T-cell (primary cell): ENCODE measurements at regions not wholly inside any gene's neighbourhood (a gene's known extent, or its start where the extent isn't known, plus 50 kb on each side); places are given as distances from the start of the nearest gene placed in this dataset.

Experiments
- ATAC-seq, 4 experiments: fragments of 200-7000 bp in 3 of 4; fragments of 150-1000 bp in 1 of 4; cut with Tn5 transposase; replicated peaks in 1 of 4; 1 replicate in 3 of 4; 2 replicates in 1 of 4; pipeline ENCODE4 v1.10.0; 2021; ENCODE audit warnings: moderate library complexity in 3 of 4, mild to moderate bottlenecking in 2 of 4, moderate number of reproducible peaks in 1 of 4
- CTCF ChIA-PET, 2 donors: fragments of 300-600 bp; sonication (Branson Sonifier 250); formaldehyde crosslinking; loops; one replicate each; lab custom pipeline; 2022; ENCODE audit warnings: antibody characterized with exemption in 2 of 2; lab: Charles Lee
- POLR2A ChIA-PET, 2 donors: fragments of 300-600 bp; sonication (Branson Sonifier 250); formaldehyde crosslinking; loops; one replicate each; lab custom pipeline; 2022; ENCODE audit warnings: antibody characterized with exemption in 2 of 2; lab: Charles Lee
- DNase-seq, 35 experiments: peaks; one replicate each; pipeline versions ENCODE4 v3.0.0 to v3.0.0-alpha.2; 2013 to 2023
- H3K27ac ChIP-seq: one replicate; pipeline ENCODE4 v1.5.1; 2013; ENCODE audit warnings: low read length
- H3K27me3 ChIP-seq, 2 experiments: replicated peaks in 1 of 2; 1 replicate in 1 of 2; 2 replicates in 1 of 2; pipeline versions ENCODE4 v1.6.1 to v1.7.0; 2013; ENCODE audit warnings: low read length in 1 of 2, mixed read lengths in 1 of 2; ENCODE audit not compliant: control insufficient read depth in 2 of 2, insufficient read depth in 2 of 2; ENCODE audit errors: extremely low read depth in 1 of 2
- H3K36me3 ChIP-seq, 2 donors: 1 replicate in 1 of 2; 2 replicates in 1 of 2; pipeline versions ENCODE4 v1.6.1 to v1.7.0; 2013; ENCODE audit warnings: low read length in 1 of 2; ENCODE audit not compliant: control insufficient read depth in 2 of 2, insufficient read depth in 1 of 2; ENCODE audit errors: extremely low read depth in 1 of 2
- H3K4me1 ChIP-seq, 2 experiments: 1 replicate in 1 of 2; 2 replicates in 1 of 2; pipeline versions ENCODE4 v1.6.1 to v1.7.0; 2013; ENCODE audit warnings: low read length in 2 of 2, mixed read lengths in 1 of 2; ENCODE audit not compliant: insufficient read depth in 2 of 2, control insufficient read depth in 1 of 2; ENCODE audit errors: extremely low read depth in 1 of 2
- H3K4me3 ChIP-seq, 2 donors: 1 replicate in 1 of 2; 2 replicates in 1 of 2; pipeline versions ENCODE4 v1.5.1 to v1.7.0; 2013; ENCODE audit warnings: mild to moderate bottlenecking in 2 of 2, low read length in 1 of 2, moderate library complexity in 1 of 2; ENCODE audit not compliant: control insufficient read depth in 1 of 2; ENCODE audit errors: extremely low read depth in 1 of 2
- H3K9me3 ChIP-seq: 2 replicates; pipeline ENCODE4 v1.7.0; 2013
- H3K27ac Mint-ChIP-seq, 2 donors: one replicate each; pipeline ENCODE4 v1.8.0; 2020 to 2021; ENCODE audit warnings: mild to moderate bottlenecking in 2 of 2, mixed read lengths in 2 of 2
- H3K27me3 Mint-ChIP-seq, 2 donors: one replicate each; pipeline ENCODE4 v1.8.0; 2021 to 2022; ENCODE audit warnings: mixed read lengths in 2 of 2
- H3K36me3 Mint-ChIP-seq: one replicate; pipeline ENCODE4 v1.8.0; 2021; ENCODE audit warnings: mixed read lengths
- H3K4me1 Mint-ChIP-seq, 3 donors: one replicate each; pipeline ENCODE4 v1.8.0; 2020 to 2022; ENCODE audit warnings: mixed read lengths in 3 of 3, mild to moderate bottlenecking in 1 of 3
- H3K4me3 Mint-ChIP-seq, 3 donors: one replicate each; pipeline ENCODE4 v1.8.0; 2020 to 2022; ENCODE audit warnings: mild to moderate bottlenecking in 3 of 3, mixed read lengths in 3 of 3, moderate library complexity in 3 of 3
- H3K9me3 Mint-ChIP-seq, 3 donors: one replicate each; pipeline ENCODE4 v1.8.0; 2020 to 2022; ENCODE audit warnings: mixed read lengths in 3 of 3
- WGBS: methylation state at CpG from one replicate; pipeline ENCODE4 v1.1.5; 2013; ENCODE audit warnings: missing lambda C conversion rate; ENCODE audit not compliant: insufficient coverage; 5-methylcytosine and 5-hydroxymethylcytosine counted together

- no peaks in the 10 kb centered on the region for H3K9me3 ChIP-seq
- no peak overlapping the region for H3K27ac ChIP-seq
- no peaks in the 10 kb centered on the region for H3K4me1 ChIP-seq
- no peaks in the 10 kb centered on the region for H3K27me3 ChIP-seq
- H3K4me3 Mint-ChIP-seq: no peak overlapping the region
- ChIA-PET POLR2A (no interaction called here), CTCF (no interaction called here)
- ATAC-seq: no peak
- no peak overlapping the region for H3K4me3 ChIP-seq
- no peaks in the 10 kb centered on the region for H3K27me3 Mint-ChIP-seq
- H3K9me3 Mint-ChIP-seq: peaks cover 7 to 21% (median 9%) of the 10 kb centered on the region in 3 donors
- no peaks in the 10 kb centered on the region for H3K36me3 ChIP-seq
- H3K27ac Mint-ChIP-seq: no peak overlapping the region
- DNase-seq: no peak
- no peaks in the 10 kb centered on the region for H3K4me1 Mint-ChIP-seq
- WGBS: no CpG with 5 or more reads among the region's 2 CpGs
- no peaks in the 10 kb centered on the region for H3K36me3 Mint-ChIP-seq
These were observed 150.2 kb downstream of the CDC14C start for GRCh38 chr7:49074538-49074937.

GRCh38 chr7:49080896-49081475 is 156.6 kb downstream of the CDC14C start:
- Histone ChIP-seq H3K27ac (no peak overlapping the region), H3K4me3 (no peak overlapping the region), H3K27me3 (no peaks in the 10 kb centered on the region), H3K9me3 (no peaks in the 10 kb centered on the region), H3K4me1 (no peaks in the 10 kb centered on the region), H3K36me3 (no peaks in the 10 kb centered on the region)
- no peak overlapping the region for H3K4me3 Mint-ChIP-seq
- H3K27ac Mint-ChIP-seq: no peak overlapping the region
- H3K9me3 Mint-ChIP-seq: peaks cover 6 to 16% (median 14%) of the 10 kb centered on the region in 3 donors
- ATAC-seq (no peak), DNase-seq (no peak)
- no peaks in the 10 kb centered on the region for H3K36me3 Mint-ChIP-seq
- ChIA-PET POLR2A (no interaction called here), CTCF (no interaction called here)
- no peaks in the 10 kb centered on the region for H3K27me3 Mint-ChIP-seq
- WGBS: 45% methylated on average over 1 of the region's 2 CpGs
- no peaks in the 10 kb centered on the region for H3K4me1 Mint-ChIP-seq

GRCh38 chr7:49088017-49088416 is 163.7 kb downstream of the CDC14C start:
- Histone ChIP-seq H3K4me3 (no peak overlapping the region), H3K27ac (no peak overlapping the region), H3K4me1 (no peaks in the 10 kb centered on the region), H3K9me3 (no peaks in the 10 kb centered on the region), H3K36me3 (no peaks in the 10 kb centered on the region), H3K27me3 (peaks cover 0 to 2% of the 10 kb centered on the region in 2 experiments)
- Mint-ChIP-seq H3K9me3 (peaks cover 0 to 4% (median 2%) of the 10 kb centered on the region in 3 donors), H3K36me3 (no peaks in the 10 kb centered on the region), H3K27me3 (no peaks in the 10 kb centered on the region), H3K4me1 (no peaks in the 10 kb centered on the region), H3K27ac (no peak overlapping the region), H3K4me3 (no peak overlapping the region)
- POLR2A ChIA-PET: no interaction called here
- no peak for ATAC-seq
- DNase-seq: no peak
- CTCF ChIA-PET: no interaction called here

- no peak overlapping the region for H3K4me3 Mint-ChIP-seq
- H3K27me3 Mint-ChIP-seq: no peaks in the 10 kb centered on the region
- no peaks in the 10 kb centered on the region for H3K4me1 Mint-ChIP-seq
- ATAC-seq (no peak), DNase-seq (no peak)
- H3K4me3 ChIP-seq: no peak overlapping the region
- H3K36me3 ChIP-seq: no peaks in the 10 kb centered on the region
- no peaks in the 10 kb centered on the region for H3K36me3 Mint-ChIP-seq
- H3K27me3 ChIP-seq: peaks cover 0 to 2% of the 10 kb centered on the region in 2 experiments
- H3K27ac Mint-ChIP-seq: no peak overlapping the region
- H3K27ac ChIP-seq: no peak overlapping the region
- no peaks in the 10 kb centered on the region for H3K9me3 ChIP-seq
- no peaks in the 10 kb centered on the region for H3K4me1 ChIP-seq
- peaks cover 0 to 4% (median 2%) of the 10 kb centered on the region in 3 donors for H3K9me3 Mint-ChIP-seq
- CTCF ChIA-PET: no interaction called here
- POLR2A ChIA-PET: no interaction called here
- WGBS: no CpG with 5 or more reads among the region's 2 CpGs
These were observed 165.4 kb downstream of the CDC14C start for GRCh38 chr7:49089717-49090116.

GRCh38 chr7:49091089-49091488 is 166.7 kb downstream of the CDC14C start:
- Mint-ChIP-seq H3K27ac (no peak overlapping the region), H3K36me3 (no peaks in the 10 kb centered on the region), H3K9me3 (peaks cover 0 to 4% (median 0%) of the 10 kb centered on the region in 3 donors), H3K4me3 (no peak overlapping the region), H3K27me3 (no peaks in the 10 kb centered on the region), H3K4me1 (no peaks in the 10 kb centered on the region)
- DNase-seq (no peak), ATAC-seq (no peak)
- Histone ChIP-seq H3K9me3 (no peaks in the 10 kb centered on the region), H3K27me3 (peaks cover 0 to 2% of the 10 kb centered on the region in 2 experiments), H3K4me3 (no peak overlapping the region), H3K27ac (no peak overlapping the region), H3K4me1 (no peaks in the 10 kb centered on the region), H3K36me3 (no peaks in the 10 kb centered on the region)
- ChIA-PET CTCF (no interaction called here), POLR2A (no interaction called here)
- 40% methylated on average over 1 of the region's 3 CpGs for WGBS

- Mint-ChIP-seq H3K4me3 (no peak overlapping the region), H3K36me3 (no peaks in the 10 kb centered on the region), H3K27me3 (no peaks in the 10 kb centered on the region), H3K9me3 (peaks cover 0 to 4% (median 0%) of the 10 kb centered on the region in 3 donors), H3K27ac (no peak overlapping the region), H3K4me1 (no peaks in the 10 kb centered on the region)
- Histone ChIP-seq H3K36me3 (no peaks in the 10 kb centered on the region), H3K27ac (no peak overlapping the region), H3K4me1 (no peaks in the 10 kb centered on the region), H3K27me3 (peaks cover 0 to 2% of the 10 kb centered on the region in 2 experiments), H3K4me3 (no peak overlapping the region), H3K9me3 (no peaks in the 10 kb centered on the region)
- WGBS: no CpG with 5 or more reads among the region's 2 CpGs
- CTCF ChIA-PET: no interaction called here
- ATAC-seq: no peak
- no peak for DNase-seq
- POLR2A ChIA-PET: no interaction called here
These were observed 167.2 kb downstream of the CDC14C start for GRCh38 chr7:49091519-49091918.

- no peaks in the 10 kb centered on the region for H3K36me3 Mint-ChIP-seq
- H3K27ac Mint-ChIP-seq: no peak overlapping the region
- no peak for ATAC-seq
- Histone ChIP-seq H3K4me1 (no peaks in the 10 kb centered on the region), H3K36me3 (no peaks in the 10 kb centered on the region), H3K27me3 (peaks cover 0 to 2% of the 10 kb centered on the region in 2 experiments), H3K27ac (no peak overlapping the region), H3K4me3 (no peak overlapping the region), H3K9me3 (no peaks in the 10 kb centered on the region)
- CTCF ChIA-PET: no interaction called here
- H3K27me3 Mint-ChIP-seq: no peaks in the 10 kb centered on the region
- H3K4me1 Mint-ChIP-seq: no peaks in the 10 kb centered on the region
- H3K9me3 Mint-ChIP-seq: peaks cover 0 to 5% (median 2%) of the 10 kb centered on the region in 3 donors
- no peak overlapping the region for H3K4me3 Mint-ChIP-seq
- WGBS: no CpG with 5 or more reads among the region's 1 CpG
- no peak for DNase-seq
- POLR2A ChIA-PET: no interaction called here
These were observed 168.9 kb downstream of the CDC14C start for GRCh38 chr7:49093218-49093617.
